Osteoblast (primary cell): ENCODE measurements at regions not wholly inside any gene's neighbourhood (a gene's known extent, or its start where the extent isn't known, plus 50 kb on each side); places are given as distances from the start of the nearest gene placed in this dataset.

ENCODE experiments used
- DNase-seq: peaks from one replicate; pipeline ENCODE4 v3.0.0; 2011; ENCODE audit warnings: low spot score, mixed read lengths; ENCODE audit not compliant: insufficient read length; ENCODE audit errors: missing footprints
- H2AFZ ChIP-seq: 2 replicates; pipeline ENCODE4 v1.6.0; 2011; ENCODE audit warnings: mild to moderate bottlenecking, low read length
- H3K27ac ChIP-seq: 2 replicates; pipeline ENCODE4 v1.5.1; 2011; ENCODE audit warnings: mild to moderate bottlenecking, low read depth, low read length, moderate library complexity
- H3K27me3 ChIP-seq: 2 replicates; pipeline ENCODE4 v1.6.0; 2012; ENCODE audit warnings: mild to moderate bottlenecking, control low read depth, inconsistent platforms, low read length, moderate library complexity; ENCODE audit not compliant: insufficient read depth
- H3K36me3 ChIP-seq: 2 replicates; pipeline ENCODE4 v1.5.1; 2011; ENCODE audit warnings: mild to moderate bottlenecking, low read length, control low read depth, moderate library complexity; ENCODE audit not compliant: insufficient read depth
- H3K4me1 ChIP-seq: 2 replicates; pipeline ENCODE4 v1.5.1; 2011; ENCODE audit warnings: mild to moderate bottlenecking, low read length, control low read depth, moderate library complexity; ENCODE audit not compliant: insufficient read depth
- H3K4me2 ChIP-seq: 2 replicates; pipeline ENCODE4 v1.6.0; 2011; ENCODE audit warnings: mild to moderate bottlenecking, low read length; ENCODE audit not compliant: insufficient read depth
- H3K4me3 ChIP-seq: fragments of 200-600 bp; sonication (generic); 3 replicates; pipeline ENCODE4 v1.5.1; 2012; ENCODE audit warnings: mild to moderate bottlenecking, low read length, inconsistent platforms; ENCODE audit not compliant: insufficient read depth
- H3K79me2 ChIP-seq: 2 replicates; pipeline ENCODE4 v1.6.0; 2012; ENCODE audit warnings: mild to moderate bottlenecking, low read length, control low read depth, inconsistent platforms; ENCODE audit not compliant: insufficient read depth
- H3K9me3 ChIP-seq: 2 replicates; pipeline ENCODE4 v1.5.1; 2011; ENCODE audit warnings: low read depth, low read length, control low read depth
- H4K20me1 ChIP-seq: 2 replicates; pipeline ENCODE4 v1.6.0; 2012; ENCODE audit warnings: mild to moderate bottlenecking, low read length, control low read depth; ENCODE audit not compliant: insufficient read depth
- TF ChIP-seq, protein P1 (sequence below): IDR thresholded peaks from 2 replicates; pipeline ENCODE4 v1.5.1; 2011; ENCODE audit warnings: mild to moderate bottlenecking, low read depth, low read length, moderate library complexity; ENCODE audit errors: extremely low read depth

DNA sequence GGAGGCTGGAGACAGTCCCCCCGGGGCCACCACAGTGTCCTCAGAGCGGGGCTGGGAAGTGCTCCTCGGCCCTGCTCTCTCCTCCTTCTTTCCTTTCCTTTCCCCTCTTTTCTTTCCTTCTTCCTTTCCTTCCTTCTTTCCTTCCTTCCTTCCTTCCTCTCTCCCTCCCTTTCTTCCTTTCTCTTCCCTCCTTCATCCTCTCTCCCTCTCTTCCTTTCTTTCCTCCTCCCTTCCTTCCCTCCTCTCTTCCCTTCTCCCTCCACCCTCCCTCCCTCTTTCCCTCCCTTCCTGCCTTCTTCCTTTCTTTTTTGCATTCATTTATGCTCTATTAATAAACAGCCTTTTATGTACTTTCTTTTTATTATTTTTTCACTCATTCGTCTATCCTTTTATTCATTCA is 127.1 kb upstream of the TCERG1L start:
- Histone ChIP-seq H3K27me3 (no peaks in the 10 kb centered on the region), H3K79me2 (no peaks in the 10 kb centered on the region), H3K36me3 (no peaks in the 10 kb centered on the region), H2AFZ (no peak overlapping the region), H3K4me3 (no peak overlapping the region), H3K9me3 (no peaks in the 10 kb centered on the region), H4K20me1 (no peaks in the 10 kb centered on the region), H3K27ac (no peak overlapping the region), H3K4me2 (no peak overlapping the region), H3K4me1 (no peaks in the 10 kb centered on the region)
- DNase-seq: no peak
- TF ChIP-seq, protein P1, sequence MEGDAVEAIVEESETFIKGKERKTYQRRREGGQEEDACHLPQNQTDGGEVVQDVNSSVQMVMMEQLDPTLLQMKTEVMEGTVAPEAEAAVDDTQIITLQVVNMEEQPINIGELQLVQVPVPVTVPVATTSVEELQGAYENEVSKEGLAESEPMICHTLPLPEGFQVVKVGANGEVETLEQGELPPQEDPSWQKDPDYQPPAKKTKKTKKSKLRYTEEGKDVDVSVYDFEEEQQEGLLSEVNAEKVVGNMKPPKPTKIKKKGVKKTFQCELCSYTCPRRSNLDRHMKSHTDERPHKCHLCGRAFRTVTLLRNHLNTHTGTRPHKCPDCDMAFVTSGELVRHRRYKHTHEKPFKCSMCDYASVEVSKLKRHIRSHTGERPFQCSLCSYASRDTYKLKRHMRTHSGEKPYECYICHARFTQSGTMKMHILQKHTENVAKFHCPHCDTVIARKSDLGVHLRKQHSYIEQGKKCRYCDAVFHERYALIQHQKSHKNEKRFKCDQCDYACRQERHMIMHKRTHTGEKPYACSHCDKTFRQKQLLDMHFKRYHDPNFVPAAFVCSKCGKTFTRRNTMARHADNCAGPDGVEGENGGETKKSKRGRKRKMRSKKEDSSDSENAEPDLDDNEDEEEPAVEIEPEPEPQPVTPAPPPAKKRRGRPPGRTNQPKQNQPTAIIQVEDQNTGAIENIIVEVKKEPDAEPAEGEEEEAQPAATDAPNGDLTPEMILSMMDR: no peak

GRCh38 chr10:131439705-131440104 is 128.2 kb upstream of the TCERG1L start:
- H3K4me2 ChIP-seq: no peak overlapping the region

GRCh38 chr10:131440405-131441360 is 129.2 kb upstream of the TCERG1L start:
- H3K9me3 ChIP-seq: no peaks in the 10 kb centered on the region
- no peaks in the 10 kb centered on the region for H3K27me3 ChIP-seq
- no peak overlapping the region for H3K4me3 ChIP-seq
- no peaks in the 10 kb centered on the region for H4K20me1 ChIP-seq
- TF ChIP-seq, protein P1: no peak
- H3K79me2 ChIP-seq: no peaks in the 10 kb centered on the region
- H3K4me2 ChIP-seq: no peak overlapping the region
- no peak for DNase-seq
- no peaks in the 10 kb centered on the region for H3K36me3 ChIP-seq
- H3K27ac ChIP-seq: no peak overlapping the region
- no peaks in the 10 kb centered on the region for H3K4me1 ChIP-seq
- H2AFZ ChIP-seq: no peak overlapping the region

More at GRCh38 chr10:131439705-131440104, 128.2 kb upstream of the TCERG1L start:
- H3K36me3 ChIP-seq: no peaks in the 10 kb centered on the region
- no peaks in the 10 kb centered on the region for H3K27me3 ChIP-seq
- H3K4me3 ChIP-seq: no peak overlapping the region
- DNase-seq: no peak
- no peaks in the 10 kb centered on the region for H4K20me1 ChIP-seq
- H3K9me3 ChIP-seq: no peaks in the 10 kb centered on the region
- H3K4me1 ChIP-seq: no peaks in the 10 kb centered on the region
- TF ChIP-seq, protein P1: no peak
- no peak overlapping the region for H2AFZ ChIP-seq
- H3K27ac ChIP-seq: no peak overlapping the region
- no peaks in the 10 kb centered on the region for H3K79me2 ChIP-seq

DNA sequence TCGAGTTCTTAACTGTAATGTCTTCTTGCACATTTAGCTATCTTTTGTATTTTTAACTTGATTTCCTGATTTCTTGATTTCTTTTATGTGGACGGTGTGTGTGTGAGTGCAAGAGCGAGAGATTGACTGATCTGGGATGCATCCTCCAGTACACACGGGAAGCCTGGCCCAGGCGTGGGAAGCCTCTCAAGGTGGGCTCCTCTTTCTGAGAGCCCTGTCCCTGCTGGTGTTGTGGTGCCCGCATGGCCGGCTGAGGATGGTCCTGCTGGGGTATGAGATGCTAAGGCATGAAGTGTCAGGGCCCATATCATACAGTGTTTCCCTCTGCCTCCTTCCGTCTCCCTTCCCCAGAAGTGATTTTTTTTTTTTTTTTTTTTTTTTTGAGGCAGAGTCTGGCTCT is 130.8 kb upstream of the TCERG1L start:
- H4K20me1 ChIP-seq: no peaks in the 10 kb centered on the region
- no peaks in the 10 kb centered on the region for H3K27me3 ChIP-seq
- no peak overlapping the region for H2AFZ ChIP-seq
- H3K79me2 ChIP-seq: no peaks in the 10 kb centered on the region
- H3K36me3 ChIP-seq: no peaks in the 10 kb centered on the region
- no peaks in the 10 kb centered on the region for H3K9me3 ChIP-seq
- H3K4me3 ChIP-seq: no peak overlapping the region
- H3K27ac ChIP-seq: no peak overlapping the region
- H3K4me2 ChIP-seq: no peak overlapping the region
- TF ChIP-seq, protein P1: no peak
- H3K4me1 ChIP-seq: no peaks in the 10 kb centered on the region
- no peak for DNase-seq
